Sigmoid colon (tissue), 3 donors: ENCODE measurements at regions not wholly inside any gene's neighbourhood (a gene's known extent, or its start where the extent isn't known, plus 50 kb on each side); places are given as distances from the start of the nearest gene placed in this dataset.

Source experiments
- CTCF ChIP-seq, 4 experiments: fragments of 450-650 bp in 3 of 4; fragments of 200-600 bp in 1 of 4; IDR thresholded peaks; one replicate each; pipeline ENCODE4 v1.5.1; 2016 to 2019; ENCODE audit warnings: antibody characterized with exemption in 4 of 4, mild to moderate bottlenecking in 3 of 4, moderate library complexity in 2 of 4
- POLR2A ChIP-seq, 2 donors: fragments of 450-650 bp; IDR thresholded peaks; one replicate each; pipeline ENCODE4 v1.6.1; 2016; ENCODE audit warnings: antibody characterized with exemption in 2 of 2, mild to moderate bottlenecking in 2 of 2, moderate library complexity in 2 of 2

GRCh38 chr5:124395926-124396325, 350.5 kb downstream of the ZNF608 start:
- TF ChIP-seq CTCF (IDR thresholded peaks at IDR 0.05) (no peak), POLR2A (IDR thresholded peaks at IDR 0.05) (no peak)
